GM21390 (cell line): ENCODE measurements at regions not wholly inside any gene's neighbourhood (a gene's known extent, or its start where the extent isn't known, plus 50 kb on each side); places are given as distances from the start of the nearest gene placed in this dataset.
"Not testable (repeated sequence)": the region's sequence is repeated elsewhere in the genome, so short reads cannot be mapped to it uniquely, and the experiment has no call there.

Source experiments
- ATAC-seq: cut with Tn5 transposase; IDR thresholded peaks from one replicate; pipeline ENCODE4 v1.9.1; 2021; ENCODE audit not compliant: unreplicated experiment

- ATAC-seq = no peak
Measured at GRCh38 chr2:133970641-133971040, 283.2 kb upstream of the MGAT5 start.

- no peak for ATAC-seq
Measured at GRCh38 chr2:133972297-133972696, 281.6 kb upstream of the MGAT5 start.

GRCh38 chr2:133972786-133973185, 281.1 kb upstream of the MGAT5 start:
- ATAC-seq = no peak

GRCh38 chr2:133974353-133974752, 279.5 kb upstream of the MGAT5 start:
- no peak for ATAC-seq

GRCh38 chr2:133975135-133975534, 278.7 kb upstream of the MGAT5 start:
- ATAC-seq = no peak

- no peak for ATAC-seq
Measured at GRCh38 chr2:133975676-133976428, 278.0 kb upstream of the MGAT5 start.

- ATAC-seq = no peak
Measured at GRCh38 chr2:133976659-133977058, 277.2 kb upstream of the MGAT5 start.

GRCh38 chr2:133977405-133977804, 276.5 kb upstream of the MGAT5 start:
- no peak for ATAC-seq

GRCh38 chr2:133982256-133982655, 271.6 kb upstream of the MGAT5 start:
- ATAC-seq = no peak

GRCh38 chr2:133985563-133985962, 268.3 kb upstream of the MGAT5 start:
- ATAC-seq = no peak

- no peak for ATAC-seq
Measured at GRCh38 chr2:133986081-133986837, 267.6 kb upstream of the MGAT5 start.

GRCh38 chr2:133986881-133987795, 266.7 kb upstream of the MGAT5 start:
- ATAC-seq = no peak

GRCh38 chr2:133988316-133988891, 265.5 kb upstream of the MGAT5 start:
- ATAC-seq = no peak

GRCh38 chr2:133991606-133992168, 262.2 kb upstream of the MGAT5 start:
- no peak for ATAC-seq

GRCh38 chr2:133992454-133992853, 261.4 kb upstream of the MGAT5 start:
- no peak for ATAC-seq

- no peak for ATAC-seq
Measured at GRCh38 chr2:133993160-133993559, 260.7 kb upstream of the MGAT5 start.

- not testable (repeated sequence) for ATAC-seq
Measured at GRCh38 chr2:133998726-133999125, 255.1 kb upstream of the MGAT5 start.

GRCh38 chr2:134002391-134002790, 251.5 kb upstream of the MGAT5 start:
- ATAC-seq = no peak

GRCh38 chr2:134002921-134003320, 251.0 kb upstream of the MGAT5 start:
- no peak for ATAC-seq

GRCh38 chr2:134004467-134004866, 249.4 kb upstream of the MGAT5 start:
- no peak for ATAC-seq

GRCh38 chr2:134008837-134009236, 245.0 kb upstream of the MGAT5 start:
- ATAC-seq = no peak
